ENCODE measurements at regions not wholly inside any gene's neighbourhood (a gene's known extent, or its start where the extent isn't known, plus 50 kb on each side); places are given as distances from the start of the nearest gene placed in this dataset.

DNA sequence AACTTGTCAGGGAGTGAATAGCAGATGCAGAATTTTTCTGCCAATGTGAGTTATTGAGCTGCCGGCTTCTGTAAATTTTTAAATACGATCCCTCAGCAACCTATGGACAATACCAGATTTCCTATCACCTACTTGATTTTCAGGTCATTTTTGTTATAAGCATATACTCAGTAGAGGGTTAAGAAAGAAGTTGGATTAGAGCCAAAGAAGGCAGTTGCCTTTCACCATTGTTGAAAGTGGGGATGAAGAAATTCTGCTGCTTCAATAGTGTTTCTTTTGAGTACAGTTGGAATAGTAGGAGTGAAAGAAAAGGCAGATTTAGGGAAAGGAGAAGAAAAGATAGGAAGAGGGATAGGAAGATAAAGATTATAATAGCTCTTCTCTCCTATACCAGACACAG, 197.1 kb downstream of the ATP23 start:
- TF ChIP-seq, protein P1, sequence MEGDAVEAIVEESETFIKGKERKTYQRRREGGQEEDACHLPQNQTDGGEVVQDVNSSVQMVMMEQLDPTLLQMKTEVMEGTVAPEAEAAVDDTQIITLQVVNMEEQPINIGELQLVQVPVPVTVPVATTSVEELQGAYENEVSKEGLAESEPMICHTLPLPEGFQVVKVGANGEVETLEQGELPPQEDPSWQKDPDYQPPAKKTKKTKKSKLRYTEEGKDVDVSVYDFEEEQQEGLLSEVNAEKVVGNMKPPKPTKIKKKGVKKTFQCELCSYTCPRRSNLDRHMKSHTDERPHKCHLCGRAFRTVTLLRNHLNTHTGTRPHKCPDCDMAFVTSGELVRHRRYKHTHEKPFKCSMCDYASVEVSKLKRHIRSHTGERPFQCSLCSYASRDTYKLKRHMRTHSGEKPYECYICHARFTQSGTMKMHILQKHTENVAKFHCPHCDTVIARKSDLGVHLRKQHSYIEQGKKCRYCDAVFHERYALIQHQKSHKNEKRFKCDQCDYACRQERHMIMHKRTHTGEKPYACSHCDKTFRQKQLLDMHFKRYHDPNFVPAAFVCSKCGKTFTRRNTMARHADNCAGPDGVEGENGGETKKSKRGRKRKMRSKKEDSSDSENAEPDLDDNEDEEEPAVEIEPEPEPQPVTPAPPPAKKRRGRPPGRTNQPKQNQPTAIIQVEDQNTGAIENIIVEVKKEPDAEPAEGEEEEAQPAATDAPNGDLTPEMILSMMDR (IDR thresholded peaks at IDR 0.05; ENCODE audit: low read length) = no peak
- TF ChIP-seq EZH2 (IDR thresholded peaks at IDR 0.05; ENCODE audit: borderline replicate concordance, low read length) = no peak
